Breast epithelium (tissue), 3 donors: ENCODE measurements at regions not wholly inside any gene's neighbourhood (a gene's known extent, or its start where the extent isn't known, plus 50 kb on each side); places are given as distances from the start of the nearest gene placed in this dataset.

Experiments used
- CTCF ChIP-seq, 3 donors: fragments of 450-650 bp; IDR thresholded peaks; one replicate each; pipeline ENCODE4 v1.5.1; 2016 to 2017; ENCODE audit warnings: antibody characterized with exemption in 3 of 3, mild to moderate bottlenecking in 3 of 3, moderate library complexity in 3 of 3
- POLR2A ChIP-seq: fragments of 450-650 bp; IDR thresholded peaks from one replicate; pipeline ENCODE4 v1.6.1; 2016; ENCODE audit warnings: antibody characterized with exemption, mild to moderate bottlenecking, moderate library complexity
- POLR2AphosphoS5 ChIP-seq, 3 donors: sonication (generic); formaldehyde crosslinking; IDR thresholded peaks; one replicate each; pipeline ENCODE4 v1.6.1; 2017; ENCODE audit warnings: antibody characterized with exemption in 3 of 3

GRCh38 chr5:15417156-15417555 lies 82.8 kb upstream of the FBXL7 start:
- TF ChIP-seq POLR2A: no peak
- no peak for TF ChIP-seq CTCF (IDR thresholded peaks at IDR 0.05)
- no peak for TF ChIP-seq POLR2AphosphoS5 (IDR thresholded peaks at IDR 0.05)
